Pancreas (tissue), 10 donors: ENCODE measurements at regions not wholly inside any gene's neighbourhood (a gene's known extent, or its start where the extent isn't known, plus 50 kb on each side); places are given as distances from the start of the nearest gene placed in this dataset.

Experiments used
- ATAC-seq, 4 donors: fragments of 200-7000 bp; cut with Tn5 transposase; one replicate each; pipeline versions ENCODE4 v1.8.0 to v1.9.1; 2020; ENCODE audit warnings: mild to moderate bottlenecking in 4 of 4, moderate library complexity in 4 of 4
- DNase-seq, 6 donors: peaks; one replicate each; pipeline ENCODE4 v3.0.0-alpha.2; 2020
- FAIRE-seq: peaks from 2 replicates; lab custom pipeline; 2012; peaks lifted over from hg19 to GRCh38; lab: Jason Lieb, UNC
- H3K27ac ChIP-seq, 4 donors: fragments of 200-600 bp; sonication (generic); 1 replicate in 3 of 4; 2 replicates in 1 of 4; pipeline versions ENCODE4 v1.5.0 to v1.8.0; 2020
- H3K27me3 ChIP-seq, 4 donors: fragments of 200-600 bp; one replicate each; pipeline ENCODE4 v1.8.0; 2021
- H3K36me3 ChIP-seq, 3 donors: fragments of 200-600 bp; sonication (generic) in 1 of 3; one replicate each; pipeline versions ENCODE4 v1.5.0 to v1.8.0; 2020 to 2021
- H3K4me1 ChIP-seq, 3 donors: fragments of 200-600 bp; one replicate each; pipeline ENCODE4 v1.8.0; 2021
- H3K4me3 ChIP-seq, 4 donors: fragments of 200-600 bp; sonication (generic) in 2 of 4; one replicate each; pipeline versions ENCODE4 v1.5.0 to v1.8.0; 2020 to 2021
- H3K9me3 ChIP-seq, 4 donors: fragments of 200-600 bp; one replicate each; pipeline ENCODE4 v1.8.0; 2021
- CTCF ChIP-seq, 4 donors: fragments of 200-600 bp; sonication (generic) in 3 of 4; IDR thresholded peaks; one replicate each; pipeline versions ENCODE4 v1.5.0 to v1.8.0; 2021; ENCODE audit warnings: antibody characterized with exemption in 4 of 4
- WGBS, 2 donors: extraction: QIAGEN DNeasy Blood & Tissue Kit; methylation state at CpG; one replicate each; pipeline ENCODE4 v1.1.7; 2013; 5-methylcytosine and 5-hydroxymethylcytosine counted together
- intact Hi-C, 3 donors: fragments of 100-400 bp; cut with DNase I; formaldehyde crosslinking; loops; one replicate each; pipeline versions ENCODE4 v1.11.1 to v1.14.2; 2022
- donor health status: healthy with polysubstance abuse.
- donor health status: DM: no; HTN: no; CAD: no; lungs with moderate emphysema.
- donor health status: DM: no; HTN: no; CAD: no.
- donor health status: control.
- donor health status: control.
- donor health status: Bipolar disorder and iron deficiency.
- donor health status: DM: yes; HTN: yes; CAD: no.
- donor health status: DM: no; HTN: no; CAD: no.
- donor health status: DM: no; HTN: no; CAD: no.
- donor health status: DM: yes; HTN: yes; CAD: no.

GRCh38 chr13:59300355-59301173, 863.2 kb downstream of the DIAPH3 start:
- no peak for FAIRE-seq
- no peak for DNase-seq
- Histone ChIP-seq H3K4me1 (peaks cover 8 to 15% (median 10%) of the 10 kb centered on the region in 3 donors), H3K36me3 (no peaks in the 10 kb centered on the region), H3K27ac (peak overlapping the region in 1 of 4 donors; percentile 16), H3K4me3 (no peak overlapping the region), H3K27me3 (no peaks in the 10 kb centered on the region), H3K9me3 (no peaks in the 10 kb centered on the region)
- WGBS, 2 donors = 77 to 82% methylated on average over 9 of the region's 9 CpGs
- no peak for TF ChIP-seq CTCF (IDR thresholded peaks at IDR 0.05)
- intact Hi-C loops = no loop called here
- ATAC-seq = peak in 3 of 4 donors; percentile 46 to 67 (median 49)

- no peak for FAIRE-seq
- Histone ChIP-seq H3K9me3 (no peaks in the 10 kb centered on the region), H3K4me3 (no peak overlapping the region), H3K27me3 (no peaks in the 10 kb centered on the region), H3K27ac (peak overlapping the region in 2 of 4 donors; percentile 16 to 31), H3K4me1 (peaks cover 8 to 15% (median 10%) of the 10 kb centered on the region in 3 donors), H3K36me3 (no peaks in the 10 kb centered on the region)
- no peak for TF ChIP-seq CTCF (IDR thresholded peaks at IDR 0.05)
- DNase-seq = no peak
- 7 to 9% methylated on average over 2 of the region's 2 CpGs for WGBS, 2 donors
- ATAC-seq = peak in 3 of 4 donors; percentile 46 to 68 (median 61)
- intact Hi-C loops = no loop called here
Observed at GRCh38 chr13:59301174-59301567, 862.6 kb downstream of the DIAPH3 start.

GRCh38 chr13:59303433-59303832, 860.3 kb downstream of the DIAPH3 start:
- DNase-seq = no peak
- no peak for TF ChIP-seq CTCF (IDR thresholded peaks at IDR 0.05)
- Histone ChIP-seq H3K4me3 (no peak overlapping the region), H3K27ac (no peak overlapping the region), H3K27me3 (no peaks in the 10 kb centered on the region), H3K4me1 (peaks cover 8 to 15% (median 10%) of the 10 kb centered on the region in 3 donors), H3K36me3 (no peaks in the 10 kb centered on the region), H3K9me3 (no peaks in the 10 kb centered on the region)
- intact Hi-C loops = no loop called here
- FAIRE-seq = no peak
- ATAC-seq = no peak

- intact Hi-C loops = no loop called here
- Histone ChIP-seq H3K27ac (no peak overlapping the region), H3K36me3 (no peaks in the 10 kb centered on the region), H3K4me1 (peaks cover 8 to 15% (median 10%) of the 10 kb centered on the region in 3 donors), H3K9me3 (no peaks in the 10 kb centered on the region), H3K27me3 (no peaks in the 10 kb centered on the region), H3K4me3 (no peak overlapping the region)
- DNase-seq = no peak
- TF ChIP-seq CTCF (IDR thresholded peaks at IDR 0.05) = no peak
- ATAC-seq = peak in 3 of 4 donors; percentile 45 to 78 (median 56)
- no peak for FAIRE-seq
- 88 to 100% methylated on average over 1 of the region's 1 CpG for WGBS, 2 donors
Observed at GRCh38 chr13:59304596-59304995, 859.1 kb downstream of the DIAPH3 start.

- Histone ChIP-seq H3K36me3 (no peaks in the 10 kb centered on the region), H3K9me3 (no peaks in the 10 kb centered on the region), H3K4me1 (peaks cover 8 to 9% (median 8%) of the 10 kb centered on the region in 3 donors), H3K4me3 (no peak overlapping the region), H3K27me3 (no peaks in the 10 kb centered on the region), H3K27ac (no peak overlapping the region)
- DNase-seq (no peak), FAIRE-seq (no peak), ATAC-seq (no peak)
- intact Hi-C loops = no loop called here
- whole genome bisulfite sequencing, 2 donors = 86 to 97% methylated on average over 4 of the region's 4 CpGs
- TF ChIP-seq CTCF (IDR thresholded peaks at IDR 0.05) = no peak
Observed at GRCh38 chr13:59305896-59306295, 857.8 kb downstream of the DIAPH3 start.
